GM12878 (cell line): ENCODE measurements at regions not wholly inside any gene's neighbourhood (a gene's known extent, or its start where the extent isn't known, plus 50 kb on each side); places are given as distances from the start of the nearest gene placed in this dataset.

Experiments used
- ATAC-seq: fragments of 200-7000 bp; cut with Tn5 transposase; 3 replicates; pipeline ENCODE4 v1.9.1; 2020; ENCODE audit warnings: mild to moderate bottlenecking, moderate library complexity
- BruUV-seq: library from RNA; stranded (reverse); fragments of 400-500 nt; replicated peaks from 2 replicates; lab custom pipeline; 2021; lab: Mats Ljungman, UMichigan
- CTCF ChIA-PET: fragments of 300-600 bp; sonication (Branson Sonifier 250); formaldehyde crosslinking; extraction: SDS; loops from one replicate; lab custom pipeline; 2021; ENCODE audit warnings: inconsistent platforms; lab: Yijun Ruan, JAX
- POLR2A ChIA-PET: fragments of 350-600 bp; formaldehyde crosslinking; extraction: SDS; loops from one replicate; lab custom pipeline; 2021; ENCODE audit warnings: inconsistent platforms; lab: Charles Lee
- RAD21 ChIA-PET: fragments of 300-600 bp; sonication (Branson Sonifier 250); formaldehyde crosslinking; loops from one replicate; lab custom pipeline; 2023; ENCODE audit warnings: antibody characterized with exemption; ENCODE audit not compliant: unreplicated experiment; lab: Charles Lee
- SMC1A ChIA-PET: fragments of 300-600 bp; sonication (Branson Sonifier 250); formaldehyde crosslinking; loops from one replicate; lab custom pipeline; 2023; ENCODE audit not compliant: unreplicated experiment, uncharacterized antibody; lab: Charles Lee
- DNase-seq: peaks from one replicate; pipeline ENCODE4 v3.0.0-alpha.2; 2011; ENCODE audit warnings: low read depth, low spot score
- FAIRE-seq: peaks from 3 replicates; lab custom pipeline; 2011; peaks lifted over from hg19 to GRCh38; lab: Jason Lieb, UNC
- H2AFZ ChIP-seq: 2 replicates; pipeline ENCODE4 v1.6.0; 2011; ENCODE audit warnings: low read depth, low read length, control low read depth; ENCODE audit not compliant: control insufficient read depth
- H3K27ac ChIP-seq: 2 replicates; pipeline ENCODE4 v1.5.1; 2011; ENCODE audit warnings: control low read depth; ENCODE audit not compliant: control insufficient read depth, insufficient read depth
- H3K27me3 ChIP-seq, 2 experiments: replicated peaks in 1 of 2; 2 replicates each; pipeline versions ENCODE4 v1.6.0 to v1.6.1; 2011; ENCODE audit warnings: low read length in 1 of 2; ENCODE audit not compliant: control insufficient read depth in 2 of 2, insufficient read depth in 2 of 2
- H3K36me3 ChIP-seq, 2 experiments: 2 replicates each; pipeline ENCODE4 v1.5.1; 2011; ENCODE audit warnings: low read length in 1 of 2; ENCODE audit not compliant: control insufficient read depth in 2 of 2, insufficient read depth in 2 of 2
- H3K4me1 ChIP-seq: 2 replicates; pipeline ENCODE4 v1.6.1; 2011; ENCODE audit warnings: mild to moderate bottlenecking, low read length, moderate library complexity, mixed read lengths; ENCODE audit not compliant: control insufficient read depth, insufficient read depth
- H3K4me2 ChIP-seq: 2 replicates; pipeline ENCODE4 v1.6.0; 2011; ENCODE audit warnings: control low read depth; ENCODE audit not compliant: control insufficient read depth, insufficient read depth
- H3K4me3 ChIP-seq: fragments of 200-600 bp; sonication (generic); 2 replicates; pipeline ENCODE4 v1.5.1; 2016
- H3K79me2 ChIP-seq: 2 replicates; pipeline ENCODE4 v1.6.0; 2011; ENCODE audit warnings: low read length; ENCODE audit not compliant: control insufficient read depth, insufficient read depth
- H3K9ac ChIP-seq: 2 replicates; pipeline ENCODE4 v1.8.0; 2011; ENCODE audit warnings: low read length, control low read depth, mixed read lengths; ENCODE audit not compliant: control insufficient read depth, insufficient read depth
- H3K9me3 ChIP-seq: replicated peaks from 3 replicates; pipeline ENCODE4 v1.5.1; 2011; ENCODE audit warnings: mild to moderate bottlenecking, low read length; ENCODE audit not compliant: control insufficient read depth, insufficient read depth
- H4K20me1 ChIP-seq: 2 replicates; pipeline ENCODE4 v1.6.0; 2011; ENCODE audit not compliant: control insufficient read depth, insufficient read depth
- EED ChIP-seq: sonication (generic); IDR thresholded peaks from 2 replicates; pipeline ENCODE4 v1.6.1; 2016; ENCODE audit warnings: antibody characterized with exemption, low read depth
- HCFC1 ChIP-seq: fragments of 150-350 bp; IDR thresholded peaks from 2 replicates; pipeline ENCODE4 v1.6.1; 2014; ENCODE audit warnings: low read length
- KDM1A ChIP-seq: fragments of 200-600 bp; sonication (generic); IDR thresholded peaks from 2 replicates; pipeline ENCODE4 v1.6.1; 2016; ENCODE audit warnings: borderline replicate concordance
- MYB ChIP-seq: fragments of 150-350 bp; IDR thresholded peaks from 2 replicates; pipeline ENCODE4 v1.6.1; 2014; ENCODE audit warnings: mild to moderate bottlenecking, low read depth, low read length, borderline replicate concordance
- NFYA ChIP-seq: IDR thresholded peaks from 2 replicates; pipeline ENCODE4 v1.6.1; 2011; ENCODE audit warnings: low read depth, mild to moderate bottlenecking, low read length, improper control_type of control experiment, borderline replicate concordance
- NR2F1 ChIP-seq: fragments of 450-650 bp; conservative IDR thresholded peaks from 2 replicates; pipeline ENCODE4 v1.6.1; 2017; ENCODE audit warnings: mild to moderate bottlenecking
- PAX5 ChIP-seq: IDR thresholded peaks from 2 replicates; pipeline ENCODE4 v1.6.1; 2011; ENCODE audit warnings: low read depth, low read length, borderline replicate concordance
- SIX5 ChIP-seq: IDR thresholded peaks from 2 replicates; pipeline ENCODE4 v1.6.1; 2011; ENCODE audit warnings: mild to moderate bottlenecking, low read depth, low read length, moderate library complexity; ENCODE audit not compliant: severe bottlenecking
- SUPT20H ChIP-seq: IDR thresholded peaks from 2 replicates; pipeline ENCODE4 v1.6.1; 2011; ENCODE audit warnings: low read depth, mild to moderate bottlenecking, low read length, moderate library complexity, borderline replicate concordance; ENCODE audit not compliant: control insufficient read depth
- SUZ12 ChIP-seq: fragments of 200-600 bp; sonication (generic); IDR thresholded peaks from one replicate; pipeline ENCODE4 v1.6.1; 2018; ENCODE audit warnings: antibody characterized with exemption, mild to moderate bottlenecking; ENCODE audit not compliant: unreplicated experiment
- TBL1XR1 ChIP-seq: IDR thresholded peaks from 2 replicates; pipeline ENCODE4 v1.6.1; 2012; ENCODE audit warnings: low read depth, low read length, improper control_type of control experiment
- TCF12 ChIP-seq: IDR thresholded peaks from 2 replicates; pipeline ENCODE4 v1.6.1; 2011; ENCODE audit warnings: low read depth, mild to moderate bottlenecking, low read length
- WGBS: methylation state at CpG from one replicate; pipeline ENCODE4 v1.1.6; 2016; ENCODE audit warnings: low lambda C conversion rate; ENCODE audit not compliant: insufficient replicate concordance, insufficient coverage; ENCODE audit errors: missing lambda C conversion rate; 5-methylcytosine and 5-hydroxymethylcytosine counted together
- in situ Hi-C: fragments of 300-500 bp; cut with MboI; formaldehyde crosslinking; loops from 9 replicates; pipeline ENCODE4 v1.14.3; 2018; ENCODE audit warnings: mixed read lengths
- intact Hi-C: fragments of 100-400 bp; cut with micrococcal nuclease; formaldehyde crosslinking; loops from one replicate; pipeline ENCODE4 v1.14.2; 2022; ENCODE audit not compliant: unreplicated experiment
- TF ChIP-seq, protein P1 (sequence below): fragments of 450-650 bp; IDR thresholded peaks from 2 replicates; pipeline ENCODE4 v1.6.1; 2018; ENCODE audit warnings: borderline replicate concordance, mild to moderate bottlenecking; ENCODE audit not compliant: partially characterized antibody
- TF ChIP-seq, protein P2 (sequence below): IDR thresholded peaks from 2 replicates; pipeline ENCODE4 v1.6.1; 2011; ENCODE audit warnings: low read depth, low read length, improper control_type of control experiment, borderline replicate concordance
- TF ChIP-seq, protein P3 (sequence below): fragments of 450-650 bp; IDR thresholded peaks from 2 replicates; pipeline ENCODE4 v1.6.1; 2018; ENCODE audit warnings: mild to moderate bottlenecking, low read depth, moderate library complexity; ENCODE audit not compliant: partially characterized antibody
- TF ChIP-seq, protein P4 (sequence below): fragments of 450-650 bp; IDR thresholded peaks from 2 replicates; pipeline ENCODE4 v1.6.1; 2017; ENCODE audit warnings: borderline replicate concordance

DNA sequence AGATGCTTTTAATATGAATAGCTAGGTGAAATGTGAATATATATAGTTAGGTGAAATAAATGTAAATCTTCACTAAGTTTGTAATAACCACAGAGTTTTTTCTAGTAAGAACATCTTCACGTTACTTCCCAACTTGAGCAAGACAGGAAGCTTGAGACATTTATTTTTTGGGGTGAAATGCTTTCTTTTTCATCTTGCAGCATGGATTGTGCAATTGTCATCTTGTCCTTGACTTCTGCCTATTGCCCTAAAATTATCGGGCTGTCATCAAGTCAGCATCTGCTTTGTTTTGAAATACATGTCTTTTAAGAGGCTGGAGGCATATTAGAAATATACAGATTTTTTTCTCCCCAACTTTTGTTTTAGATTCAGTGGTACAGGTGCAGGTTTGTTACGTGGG is 433.9 kb downstream of the PCNX1 start (continued):
- TF ChIP-seq, protein P1, sequence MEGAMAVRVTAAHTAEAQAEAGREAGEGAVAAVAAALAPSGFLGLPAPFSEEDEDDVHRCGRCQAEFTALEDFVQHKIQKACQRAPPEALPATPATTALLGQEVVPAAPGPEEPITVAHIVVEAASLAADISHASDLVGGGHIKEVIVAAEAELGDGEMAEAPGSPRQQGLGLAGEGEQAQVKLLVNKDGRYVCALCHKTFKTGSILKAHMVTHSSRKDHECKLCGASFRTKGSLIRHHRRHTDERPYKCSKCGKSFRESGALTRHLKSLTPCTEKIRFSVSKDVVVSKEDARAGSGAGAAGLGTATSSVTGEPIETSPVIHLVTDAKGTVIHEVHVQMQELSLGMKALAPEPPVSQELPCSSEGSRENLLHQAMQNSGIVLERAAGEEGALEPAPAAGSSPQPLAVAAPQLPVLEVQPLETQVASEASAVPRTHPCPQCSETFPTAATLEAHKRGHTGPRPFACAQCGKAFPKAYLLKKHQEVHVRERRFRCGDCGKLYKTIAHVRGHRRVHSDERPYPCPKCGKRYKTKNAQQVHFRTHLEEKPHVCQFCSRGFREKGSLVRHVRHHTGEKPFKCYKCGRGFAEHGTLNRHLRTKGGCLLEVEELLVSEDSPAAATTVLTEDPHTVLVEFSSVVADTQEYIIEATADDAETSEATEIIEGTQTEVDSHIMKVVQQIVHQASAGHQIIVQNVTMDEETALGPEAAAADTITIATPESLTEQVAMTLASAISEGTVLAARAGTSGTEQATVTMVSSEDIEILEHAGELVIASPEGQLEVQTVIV, result no peak
- TF ChIP-seq, protein P2, sequence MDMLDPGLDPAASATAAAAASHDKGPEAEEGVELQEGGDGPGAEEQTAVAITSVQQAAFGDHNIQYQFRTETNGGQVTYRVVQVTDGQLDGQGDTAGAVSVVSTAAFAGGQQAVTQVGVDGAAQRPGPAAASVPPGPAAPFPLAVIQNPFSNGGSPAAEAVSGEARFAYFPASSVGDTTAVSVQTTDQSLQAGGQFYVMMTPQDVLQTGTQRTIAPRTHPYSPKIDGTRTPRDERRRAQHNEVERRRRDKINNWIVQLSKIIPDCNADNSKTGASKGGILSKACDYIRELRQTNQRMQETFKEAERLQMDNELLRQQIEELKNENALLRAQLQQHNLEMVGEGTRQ, result no peak
- TF ChIP-seq EED, result no peak
- no peak for TF ChIP-seq NR2F1
- TF ChIP-seq SUPT20H, result no peak
- TF ChIP-seq TBL1XR1, result no peak
- TF ChIP-seq, all 136 proteins: peak for 0

DNA sequence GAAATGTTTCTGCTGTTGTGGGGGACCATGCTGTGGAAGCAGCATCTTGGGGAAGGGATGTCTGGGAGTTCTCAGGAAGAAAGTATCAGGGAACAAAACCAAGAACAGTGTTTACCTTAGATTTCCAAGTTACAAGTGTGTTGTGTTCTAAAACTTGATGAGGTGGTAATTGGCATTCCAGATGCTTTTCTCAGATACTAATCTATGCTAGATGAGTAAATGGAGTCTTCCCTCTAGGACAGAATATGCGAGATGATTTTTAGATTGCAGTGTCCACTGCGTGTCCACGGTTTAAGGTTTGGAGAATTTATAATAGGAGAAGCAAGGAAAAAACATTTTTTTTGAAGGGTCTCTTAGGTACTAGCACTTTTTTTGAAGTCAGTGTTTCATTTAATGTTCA is 436.5 kb downstream of the PCNX1 start:
- Histone ChIP-seq H3K79me2 (peaks cover 87% of the 10 kb centered on the region), H3K4me2 (no peak overlapping the region), H2AFZ (no peak overlapping the region), H3K27me3 (no peaks in the 10 kb centered on the region), H4K20me1 (no peaks in the 10 kb centered on the region), H3K9me3 (peaks cover 11% of the 10 kb centered on the region), H3K36me3 (peaks cover 0 to 5% of the 10 kb centered on the region in 2 experiments; a peak in 2 of 4 replicates), H3K4me3 (no peak overlapping the region), H3K27ac (no peak overlapping the region), H3K9ac (no peak overlapping the region), H3K4me1 (peaks cover 9% of the 10 kb centered on the region)
- intact Hi-C loops (no loop called here), in situ Hi-C loops (no loop called here)
- ATAC-seq (no peak), DNase-seq (no peak), FAIRE-seq (no peak)
- POLR2A ChIA-PET, result interaction anchor here (1.0 kb wide), 1 partner anchor 18 kb away, joined by 3 read pairs; no protein-coding TSS in a partner anchor
- CTCF ChIA-PET, result interaction anchor here (1.4 kb wide), 1 partner anchor 16 kb away, joined by 5 read pairs; no protein-coding TSS in a partner anchor
- no TSS peak for BruUV-seq
- SMC1A ChIA-PET, result interaction anchor here (1.1 to 1.9 kb wide), 8 partner anchors 8 to 60 kb away, joined by 3 to 12 read pairs (median 4); no protein-coding TSS in a partner anchor
- RAD21 ChIA-PET, result interaction anchor here (1.0 to 1.3 kb wide), 2 partner anchors 16 to 17 kb away, joined by 3 to 5 read pairs; no protein-coding TSS in a partner anchor
- WGBS, result 97% methylated on average over 3 of the region's 3 CpGs
- TF ChIP-seq TCF12 (no peak), SIX5 (no peak), PAX5 (no peak), KDM1A (no peak), SUZ12 (no peak), HCFC1 (no peak), MYB (no peak), NFYA (no peak)
- TF ChIP-seq, protein P3, sequence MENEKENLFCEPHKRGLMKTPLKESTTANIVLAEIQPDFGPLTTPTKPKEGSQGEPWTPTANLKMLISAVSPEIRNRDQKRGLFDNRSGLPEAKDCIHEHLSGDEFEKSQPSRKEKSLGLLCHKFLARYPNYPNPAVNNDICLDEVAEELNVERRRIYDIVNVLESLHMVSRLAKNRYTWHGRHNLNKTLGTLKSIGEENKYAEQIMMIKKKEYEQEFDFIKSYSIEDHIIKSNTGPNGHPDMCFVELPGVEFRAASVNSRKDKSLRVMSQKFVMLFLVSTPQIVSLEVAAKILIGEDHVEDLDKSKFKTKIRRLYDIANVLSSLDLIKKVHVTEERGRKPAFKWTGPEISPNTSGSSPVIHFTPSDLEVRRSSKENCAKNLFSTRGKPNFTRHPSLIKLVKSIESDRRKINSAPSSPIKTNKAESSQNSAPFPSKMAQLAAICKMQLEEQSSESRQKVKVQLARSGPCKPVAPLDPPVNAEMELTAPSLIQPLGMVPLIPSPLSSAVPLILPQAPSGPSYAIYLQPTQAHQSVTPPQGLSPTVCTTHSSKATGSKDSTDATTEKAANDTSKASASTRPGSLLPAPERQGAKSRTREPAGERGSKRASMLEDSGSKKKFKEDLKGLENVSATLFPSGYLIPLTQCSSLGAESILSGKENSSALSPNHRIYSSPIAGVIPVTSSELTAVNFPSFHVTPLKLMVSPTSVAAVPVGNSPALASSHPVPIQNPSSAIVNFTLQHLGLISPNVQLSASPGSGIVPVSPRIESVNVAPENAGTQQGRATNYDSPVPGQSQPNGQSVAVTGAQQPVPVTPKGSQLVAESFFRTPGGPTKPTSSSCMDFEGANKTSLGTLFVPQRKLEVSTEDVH, result no peak
- TF ChIP-seq, protein P4, sequence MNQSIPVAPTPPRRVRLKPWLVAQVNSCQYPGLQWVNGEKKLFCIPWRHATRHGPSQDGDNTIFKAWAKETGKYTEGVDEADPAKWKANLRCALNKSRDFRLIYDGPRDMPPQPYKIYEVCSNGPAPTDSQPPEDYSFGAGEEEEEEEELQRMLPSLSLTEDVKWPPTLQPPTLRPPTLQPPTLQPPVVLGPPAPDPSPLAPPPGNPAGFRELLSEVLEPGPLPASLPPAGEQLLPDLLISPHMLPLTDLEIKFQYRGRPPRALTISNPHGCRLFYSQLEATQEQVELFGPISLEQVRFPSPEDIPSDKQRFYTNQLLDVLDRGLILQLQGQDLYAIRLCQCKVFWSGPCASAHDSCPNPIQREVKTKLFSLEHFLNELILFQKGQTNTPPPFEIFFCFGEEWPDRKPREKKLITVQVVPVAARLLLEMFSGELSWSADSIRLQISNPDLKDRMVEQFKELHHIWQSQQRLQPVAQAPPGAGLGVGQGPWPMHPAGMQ, result no peak
